Neural progenitor cell (in vitro differentiated cells): ENCODE measurements at regions not wholly inside any gene's neighbourhood (a gene's known extent, or its start where the extent isn't known, plus 50 kb on each side); places are given as distances from the start of the nearest gene placed in this dataset.
A peak's percentile ranks its signal among the peaks of the same experiment; 100 is the strongest.

Source experiments
- DNase-seq: peaks from one replicate; pipeline ENCODE4 v3.0.0-alpha.2; 2016; ENCODE audit warnings: low spot score
- H2AFZ ChIP-seq: fragments of 200-600 bp; sonication (generic); replicated peaks from 2 replicates; pipeline ENCODE4 v1.6.1; 2016; ENCODE audit warnings: antibody characterized with exemption
- H3F3A ChIP-seq: fragments of 200-600 bp; sonication (generic); 2 replicates; pipeline ENCODE4 v1.6.1; 2016; ENCODE audit warnings: antibody characterized with exemption, low read depth
- H3K27ac ChIP-seq: fragments of 200-600 bp; sonication (generic); 2 replicates; pipeline ENCODE4 v1.5.1; 2016; ENCODE audit warnings: mild to moderate bottlenecking
- H3K27me3 ChIP-seq: fragments of 200-600 bp; sonication (generic); 2 replicates; pipeline ENCODE4 v1.6.1; 2016; ENCODE audit warnings: mild to moderate bottlenecking, moderate library complexity
- H3K36me3 ChIP-seq: fragments of 200-600 bp; sonication (generic); 2 replicates; pipeline ENCODE4 v1.5.1; 2016
- H3K4me1 ChIP-seq: fragments of 200-600 bp; sonication (generic); 2 replicates; pipeline ENCODE4 v1.6.1; 2016; ENCODE audit warnings: mixed run types
- H3K4me2 ChIP-seq: fragments of 200-600 bp; sonication (generic); 2 replicates; pipeline ENCODE4 v1.6.1; 2016
- H3K4me3 ChIP-seq: fragments of 200-600 bp; sonication (generic); 2 replicates; pipeline ENCODE4 v1.5.1; 2016
- H3K79me2 ChIP-seq: fragments of 200-600 bp; sonication (generic); 2 replicates; pipeline ENCODE4 v1.6.1; 2016; ENCODE audit warnings: low read depth
- H3K9ac ChIP-seq: fragments of 200-600 bp; sonication (generic); 2 replicates; pipeline ENCODE4 v1.6.1; 2016
- H3K9me3 ChIP-seq: fragments of 200-600 bp; sonication (generic); 2 replicates; pipeline ENCODE4 v1.5.1; 2016; ENCODE audit warnings: low read depth
- H4K20me1 ChIP-seq: fragments of 200-600 bp; sonication (generic); 2 replicates; pipeline ENCODE4 v1.6.1; 2016; ENCODE audit warnings: low read depth
- H3K27ac Mint-ChIP-seq: 3 replicates; pipeline ENCODE4 v1.8.0; 2021; ENCODE audit warnings: mixed read lengths
- H3K27me3 Mint-ChIP-seq: 2 replicates; pipeline ENCODE4 v1.8.0; 2022; ENCODE audit warnings: low read depth, mild to moderate bottlenecking, inconsistent platforms, moderate library complexity, mixed read lengths; ENCODE audit not compliant: insufficient read depth
- H3K36me3 Mint-ChIP-seq: 3 replicates; pipeline ENCODE4 v1.8.0; 2021; ENCODE audit warnings: mixed read lengths
- H3K4me1 Mint-ChIP-seq: 3 replicates; pipeline ENCODE4 v1.8.0; 2021; ENCODE audit warnings: mixed read lengths
- H3K4me3 Mint-ChIP-seq: 3 replicates; pipeline ENCODE4 v1.8.0; 2021; ENCODE audit warnings: mild to moderate bottlenecking, moderate library complexity, mixed read lengths
- H3K9me3 Mint-ChIP-seq: 3 replicates; pipeline ENCODE4 v1.8.0; 2020; ENCODE audit warnings: mixed read lengths
- EZH2 ChIP-seq: fragments of 200-600 bp; sonication (generic); IDR thresholded peaks from 2 replicates; pipeline ENCODE4 v1.6.1; 2017; ENCODE audit warnings: antibody characterized with exemption, mild to moderate bottlenecking, moderate library complexity
- EZH2phosphoT487 ChIP-seq: fragments of 200-600 bp; sonication (generic); IDR thresholded peaks from 2 replicates; pipeline ENCODE4 v1.6.1; 2017; ENCODE audit warnings: antibody characterized with exemption
- TF ChIP-seq, protein P1 (sequence below): fragments of 200-600 bp; sonication (generic); IDR thresholded peaks from 2 replicates; pipeline ENCODE4 v1.5.1; 2017; ENCODE audit warnings: antibody characterized with exemption, mild to moderate bottlenecking

DNA sequence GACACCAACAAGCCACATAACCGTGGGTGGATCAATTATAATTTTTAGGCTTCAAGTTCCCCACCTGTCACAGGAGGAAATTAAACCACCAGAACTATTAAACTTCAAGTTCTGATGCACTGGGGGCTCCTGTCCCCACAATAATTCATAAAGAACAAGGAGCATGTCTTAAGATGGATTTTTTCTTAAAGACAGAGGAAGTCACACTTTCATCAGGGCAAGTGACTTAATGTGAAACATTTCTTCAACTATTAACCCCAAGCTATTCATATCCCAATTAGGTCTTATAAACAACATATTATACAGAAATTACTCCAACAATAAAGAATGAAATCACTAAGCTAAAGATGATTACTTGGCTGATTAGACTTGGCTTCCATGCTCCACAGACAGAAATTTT lies 292.5 kb downstream of the ETAA1 start:
- no peak overlapping the region for H3K4me3 ChIP-seq
- H3K9ac ChIP-seq, result no peak overlapping the region
- H2AFZ ChIP-seq, result no peak overlapping the region
- H3K27ac ChIP-seq, result no peak overlapping the region
- no peaks in the 10 kb centered on the region for H3K4me1 ChIP-seq
- no peaks in the 10 kb centered on the region for H3K27me3 ChIP-seq
- H3K79me2 ChIP-seq, result no peaks in the 10 kb centered on the region
- no peaks in the 10 kb centered on the region for H3K36me3 ChIP-seq
- Mint-ChIP-seq H3K36me3 (no peaks in the 10 kb centered on the region), H3K4me3 (no peak overlapping the region), H3K4me1 (peaks cover 2% of the 10 kb centered on the region), H3K27ac (no peak overlapping the region), H3K9me3 (no peaks in the 10 kb centered on the region), H3K27me3 (peaks cover 3% of the 10 kb centered on the region)
- TF ChIP-seq EZH2phosphoT487, result no peak
- no peak for TF ChIP-seq EZH2
- TF ChIP-seq, protein P1, sequence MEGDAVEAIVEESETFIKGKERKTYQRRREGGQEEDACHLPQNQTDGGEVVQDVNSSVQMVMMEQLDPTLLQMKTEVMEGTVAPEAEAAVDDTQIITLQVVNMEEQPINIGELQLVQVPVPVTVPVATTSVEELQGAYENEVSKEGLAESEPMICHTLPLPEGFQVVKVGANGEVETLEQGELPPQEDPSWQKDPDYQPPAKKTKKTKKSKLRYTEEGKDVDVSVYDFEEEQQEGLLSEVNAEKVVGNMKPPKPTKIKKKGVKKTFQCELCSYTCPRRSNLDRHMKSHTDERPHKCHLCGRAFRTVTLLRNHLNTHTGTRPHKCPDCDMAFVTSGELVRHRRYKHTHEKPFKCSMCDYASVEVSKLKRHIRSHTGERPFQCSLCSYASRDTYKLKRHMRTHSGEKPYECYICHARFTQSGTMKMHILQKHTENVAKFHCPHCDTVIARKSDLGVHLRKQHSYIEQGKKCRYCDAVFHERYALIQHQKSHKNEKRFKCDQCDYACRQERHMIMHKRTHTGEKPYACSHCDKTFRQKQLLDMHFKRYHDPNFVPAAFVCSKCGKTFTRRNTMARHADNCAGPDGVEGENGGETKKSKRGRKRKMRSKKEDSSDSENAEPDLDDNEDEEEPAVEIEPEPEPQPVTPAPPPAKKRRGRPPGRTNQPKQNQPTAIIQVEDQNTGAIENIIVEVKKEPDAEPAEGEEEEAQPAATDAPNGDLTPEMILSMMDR, result no peak
- H3K9me3 ChIP-seq, result no peaks in the 10 kb centered on the region
- no peaks in the 10 kb centered on the region for H3F3A ChIP-seq
- no peaks in the 10 kb centered on the region for H4K20me1 ChIP-seq
- H3K4me2 ChIP-seq, result no peak overlapping the region
- DNase-seq, result no peak

GRCh38 chr2:67694445-67694844 lies 297.3 kb downstream of the ETAA1 start:
- Mint-ChIP-seq H3K27me3 (no peaks in the 10 kb centered on the region), H3K9me3 (no peaks in the 10 kb centered on the region)
- no peak overlapping the region for H3K4me2 ChIP-seq

GRCh38 chr2:67701011-67701410 lies 303.9 kb downstream of the ETAA1 start:
- no peaks in the 10 kb centered on the region for H3F3A ChIP-seq
- H3K36me3 ChIP-seq, result no peaks in the 10 kb centered on the region
- no peak for DNase-seq
- no peaks in the 10 kb centered on the region for H3K27me3 ChIP-seq
- no peak overlapping the region for H3K27ac ChIP-seq
- no peaks in the 10 kb centered on the region for H4K20me1 ChIP-seq
- Mint-ChIP-seq H3K4me1 (peaks cover 6% of the 10 kb centered on the region), H3K4me3 (no peak overlapping the region), H3K9me3 (no peaks in the 10 kb centered on the region), H3K27me3 (no peaks in the 10 kb centered on the region), H3K27ac (no peak overlapping the region), H3K36me3 (no peaks in the 10 kb centered on the region)
- H3K4me1 ChIP-seq, result no peaks in the 10 kb centered on the region
- no peak overlapping the region for H3K9ac ChIP-seq
- H3K79me2 ChIP-seq, result no peaks in the 10 kb centered on the region
- no peak overlapping the region for H3K4me2 ChIP-seq
- no peak for TF ChIP-seq EZH2
- TF ChIP-seq, protein P1, result no peak
- no peak for TF ChIP-seq EZH2phosphoT487
- no peak overlapping the region for H3K4me3 ChIP-seq
- no peaks in the 10 kb centered on the region for H3K9me3 ChIP-seq
- no peak overlapping the region for H2AFZ ChIP-seq

More at GRCh38 chr2:67694445-67694844, 297.3 kb downstream of the ETAA1 start:
- no peaks in the 10 kb centered on the region for H3K36me3 Mint-ChIP-seq
- Histone ChIP-seq H3K27me3 (no peaks in the 10 kb centered on the region), H2AFZ (peak overlapping the region; percentile 68), H3K36me3 (no peaks in the 10 kb centered on the region), H3F3A (no peaks in the 10 kb centered on the region), H3K9ac (no peak overlapping the region), H3K27ac (no peak overlapping the region), H3K4me3 (no peak overlapping the region), H4K20me1 (no peaks in the 10 kb centered on the region), H3K79me2 (no peaks in the 10 kb centered on the region), H3K4me1 (no peaks in the 10 kb centered on the region), H3K9me3 (no peaks in the 10 kb centered on the region)
- peaks cover 10% of the 10 kb centered on the region for H3K4me1 Mint-ChIP-seq
- TF ChIP-seq EZH2 (no peak), EZH2phosphoT487 (no peak)
- TF ChIP-seq, protein P1, result no peak
- no peak for DNase-seq
- H3K27ac Mint-ChIP-seq, result no peak overlapping the region
- H3K4me3 Mint-ChIP-seq, result no peak overlapping the region

- no peak overlapping the region for H2AFZ ChIP-seq
- H3K4me1 ChIP-seq, result no peaks in the 10 kb centered on the region
- H3K4me3 ChIP-seq, result no peak overlapping the region
- TF ChIP-seq, protein P1, result no peak
- no peak for TF ChIP-seq EZH2
- TF ChIP-seq EZH2phosphoT487, result no peak
- Mint-ChIP-seq H3K27me3 (no peaks in the 10 kb centered on the region), H3K4me3 (no peak overlapping the region), H3K4me1 (no peaks in the 10 kb centered on the region), H3K36me3 (no peaks in the 10 kb centered on the region), H3K27ac (no peak overlapping the region), H3K9me3 (no peaks in the 10 kb centered on the region)
- H3F3A ChIP-seq, result no peaks in the 10 kb centered on the region
- no peaks in the 10 kb centered on the region for H3K36me3 ChIP-seq
- no peaks in the 10 kb centered on the region for H4K20me1 ChIP-seq
- H3K27ac ChIP-seq, result no peak overlapping the region
- H3K9me3 ChIP-seq, result no peaks in the 10 kb centered on the region
- H3K79me2 ChIP-seq, result no peaks in the 10 kb centered on the region
- H3K27me3 ChIP-seq, result no peaks in the 10 kb centered on the region
- H3K9ac ChIP-seq, result no peak overlapping the region
- no peak for DNase-seq
- H3K4me2 ChIP-seq, result no peak overlapping the region
Observed at GRCh38 chr2:67702284-67702683, 305.2 kb downstream of the ETAA1 start.
